Astrocyte (in vitro differentiated cells and primary cell): ENCODE measurements at regions not wholly inside any gene's neighbourhood (a gene's known extent, or its start where the extent isn't known, plus 50 kb on each side); places are given as distances from the start of the nearest gene placed in this dataset.

Experiments
- DNase-seq: peaks from one replicate; pipeline ENCODE4 v3.0.0-alpha.2; 2010; ENCODE audit warnings: low read depth
- FAIRE-seq: peaks from 2 replicates; lab custom pipeline; 2011; peaks lifted over from hg19 to GRCh38; lab: Jason Lieb, UNC
- H2AFZ ChIP-seq: 2 replicates; pipeline ENCODE4 v1.6.0; 2012; ENCODE audit warnings: low read depth, low read length, inconsistent platforms
- H3K27ac ChIP-seq: 2 replicates; pipeline ENCODE4 v1.5.1; 2011; ENCODE audit warnings: low read depth, low read length, inconsistent platforms
- H3K27me3 ChIP-seq: 2 replicates; pipeline ENCODE4 v1.6.0; 2011; ENCODE audit warnings: low read length, inconsistent platforms; ENCODE audit not compliant: insufficient read depth
- H3K36me3 ChIP-seq: 2 replicates; pipeline ENCODE4 v1.5.1; 2011; ENCODE audit warnings: low read length, inconsistent platforms; ENCODE audit not compliant: insufficient read depth
- H3K4me1 ChIP-seq: 2 replicates; pipeline ENCODE4 v1.5.1; 2011; ENCODE audit warnings: low read length, inconsistent platforms; ENCODE audit not compliant: insufficient read depth
- H3K4me2 ChIP-seq: 2 replicates; pipeline ENCODE4 v1.6.0; 2012; ENCODE audit warnings: low read length, inconsistent platforms
- H3K4me3 ChIP-seq: 2 replicates; pipeline ENCODE4 v1.5.1; 2011; ENCODE audit warnings: low read depth, mild to moderate bottlenecking, low read length, inconsistent platforms; ENCODE audit not compliant: insufficient read depth
- H3K79me2 ChIP-seq: 2 replicates; pipeline ENCODE4 v1.6.0; 2012; ENCODE audit warnings: mild to moderate bottlenecking, low read length, inconsistent platforms; ENCODE audit not compliant: insufficient read depth
- H3K9ac ChIP-seq: 2 replicates; pipeline ENCODE4 v1.6.0; 2012; ENCODE audit warnings: mild to moderate bottlenecking, low read length, inconsistent platforms
- H3K9me3 ChIP-seq: 2 replicates; pipeline ENCODE4 v1.5.1; 2012; ENCODE audit warnings: low read depth, mild to moderate bottlenecking, low read length, inconsistent platforms; ENCODE audit not compliant: insufficient read depth
- H4K20me1 ChIP-seq: 2 replicates; pipeline ENCODE4 v1.6.0; 2012; ENCODE audit warnings: low read length, inconsistent platforms; ENCODE audit not compliant: insufficient read depth
- H3K27ac Mint-ChIP-seq: one replicate; pipeline ENCODE4 v1.8.0; 2021; ENCODE audit warnings: mild to moderate bottlenecking, mixed read lengths; ENCODE audit not compliant: unreplicated experiment
- H3K27me3 Mint-ChIP-seq: one replicate; pipeline ENCODE4 v1.8.0; 2021; ENCODE audit warnings: low read depth, mixed read lengths; ENCODE audit not compliant: unreplicated experiment
- H3K36me3 Mint-ChIP-seq: one replicate; pipeline ENCODE4 v1.8.0; 2021; ENCODE audit warnings: low read depth, mixed read lengths; ENCODE audit not compliant: unreplicated experiment
- H3K4me1 Mint-ChIP-seq: one replicate; pipeline ENCODE4 v1.8.0; 2021; ENCODE audit warnings: low read depth, mixed read lengths; ENCODE audit not compliant: unreplicated experiment
- H3K4me3 Mint-ChIP-seq: one replicate; pipeline ENCODE4 v1.8.0; 2021; ENCODE audit warnings: mild to moderate bottlenecking, moderate library complexity, mixed read lengths; ENCODE audit not compliant: unreplicated experiment
- H3K9me3 Mint-ChIP-seq: one replicate; pipeline ENCODE4 v1.8.0; 2021; ENCODE audit warnings: mild to moderate bottlenecking, mixed read lengths; ENCODE audit not compliant: unreplicated experiment
- CTCF ChIP-seq: IDR thresholded peaks from 2 replicates; pipeline ENCODE4 v1.5.1; 2011; ENCODE audit warnings: low read depth, mild to moderate bottlenecking, inconsistent platforms, low read length, moderate library complexity; ENCODE audit not compliant: insufficient read depth
- EZH2 ChIP-seq: IDR thresholded peaks from 2 replicates; pipeline ENCODE4 v1.6.1; 2012; ENCODE audit warnings: mild to moderate bottlenecking, low read length, inconsistent platforms; ENCODE audit not compliant: insufficient read depth

- Mint-ChIP-seq H3K4me3 (no peak overlapping the region), H3K27ac (no peak overlapping the region), H3K9me3 (no peaks in the 10 kb centered on the region), H3K36me3 (no peaks in the 10 kb centered on the region), H3K27me3 (peaks cover 16% of the 10 kb centered on the region), H3K4me1 (peaks cover 9% of the 10 kb centered on the region)
- no peaks in the 10 kb centered on the region for H3K79me2 ChIP-seq
- no peaks in the 10 kb centered on the region for H4K20me1 ChIP-seq
- DNase-seq (peak; percentile 68), FAIRE-seq (no peak)
- H3K4me3 ChIP-seq: no peak overlapping the region
- peaks cover 19% of the 10 kb centered on the region for H3K27me3 ChIP-seq
- H3K36me3 ChIP-seq: no peaks in the 10 kb centered on the region
- TF ChIP-seq EZH2 (no peak), CTCF (no peak)
- H3K27ac ChIP-seq: no peak overlapping the region
- H3K4me1 ChIP-seq: peaks cover 7% of the 10 kb centered on the region
- H3K9me3 ChIP-seq: no peaks in the 10 kb centered on the region
- H2AFZ ChIP-seq: no peak overlapping the region
- H3K4me2 ChIP-seq: no peak overlapping the region
- no peak overlapping the region for H3K9ac ChIP-seq
Measured at GRCh38 chr1:212525479-212526110, 83.0 kb upstream of the ATF3 start.

GRCh38 chr1:212526111-212526491 lies 82.5 kb upstream of the ATF3 start:
- Histone ChIP-seq H3K79me2 (no peaks in the 10 kb centered on the region), H3K4me2 (no peak overlapping the region), H3K4me1 (peaks cover 7% of the 10 kb centered on the region), H3K27me3 (peaks cover 24% of the 10 kb centered on the region), H2AFZ (no peak overlapping the region), H3K4me3 (no peak overlapping the region), H4K20me1 (no peaks in the 10 kb centered on the region), H3K9ac (no peak overlapping the region), H3K27ac (no peak overlapping the region), H3K9me3 (no peaks in the 10 kb centered on the region), H3K36me3 (no peaks in the 10 kb centered on the region)
- no peak for DNase-seq
- Mint-ChIP-seq H3K4me1 (peaks cover 9% of the 10 kb centered on the region), H3K4me3 (no peak overlapping the region), H3K36me3 (no peaks in the 10 kb centered on the region), H3K27me3 (peaks cover 16% of the 10 kb centered on the region), H3K9me3 (no peaks in the 10 kb centered on the region), H3K27ac (no peak overlapping the region)
- TF ChIP-seq CTCF (no peak), EZH2 (no peak)
- FAIRE-seq: no peak

- H3K27ac ChIP-seq: no peak overlapping the region
- no peaks in the 10 kb centered on the region for H3K36me3 ChIP-seq
- peaks cover 2% of the 10 kb centered on the region for H3K36me3 Mint-ChIP-seq
- TF ChIP-seq EZH2 (no peak), CTCF (no peak)
- H3K27me3 Mint-ChIP-seq: peaks cover 13% of the 10 kb centered on the region
- no peak for FAIRE-seq
- peaks cover 9% of the 10 kb centered on the region for H3K4me1 Mint-ChIP-seq
- no peak overlapping the region for H3K27ac Mint-ChIP-seq
- H3K79me2 ChIP-seq: no peaks in the 10 kb centered on the region
- no peak for DNase-seq
- peaks cover 33% of the 10 kb centered on the region for H3K27me3 ChIP-seq
- H3K4me1 ChIP-seq: peaks cover 7% of the 10 kb centered on the region
- H3K9ac ChIP-seq: no peak overlapping the region
- no peak overlapping the region for H3K4me2 ChIP-seq
- no peak overlapping the region for H3K4me3 Mint-ChIP-seq
- no peaks in the 10 kb centered on the region for H4K20me1 ChIP-seq
- H2AFZ ChIP-seq: no peak overlapping the region
- H3K9me3 ChIP-seq: no peaks in the 10 kb centered on the region
- H3K4me3 ChIP-seq: no peak overlapping the region
- no peaks in the 10 kb centered on the region for H3K9me3 Mint-ChIP-seq
Measured at GRCh38 chr1:212528501-212528900, 80.1 kb upstream of the ATF3 start.
